HepG2 (cell line): ENCODE measurements at regions not wholly inside any gene's neighbourhood (a gene's known extent, or its start where the extent isn't known, plus 50 kb on each side); places are given as distances from the start of the nearest gene placed in this dataset.

Source experiments
- ATAC-seq: fragments of 200-7000 bp; cut with Tn5 transposase; 3 replicates; pipeline ENCODE4 v1.9.1; 2020; ENCODE audit warnings: mild to moderate bottlenecking, moderate library complexity
- BruUV-seq: library from RNA; stranded (reverse); fragments of 400-500 nt; replicated peaks from 2 replicates; lab custom pipeline; 2021; lab: Mats Ljungman, UMichigan
- CTCF ChIA-PET: fragments of 300-600 bp; formaldehyde crosslinking; extraction: SDS; loops from one replicate; lab custom pipeline; 2021; ENCODE audit warnings: low total read pairs, inconsistent platforms, low intra/inter-chr PET ratio; lab: Yijun Ruan, JAX
- POLR2A ChIA-PET: fragments of 350-600 bp; sonication (Branson Sonifier 250); formaldehyde crosslinking; loops from one replicate; lab custom pipeline; 2020; ENCODE audit warnings: antibody characterized with exemption, inconsistent platforms; lab: Yijun Ruan, JAX
- DNase-seq: peaks from one replicate; pipeline ENCODE4 v3.0.0-alpha.2; 2015; ENCODE audit warnings: low spot score
- FAIRE-seq: peaks from 3 replicates; lab custom pipeline; 2011; peaks lifted over from hg19 to GRCh38; lab: Jason Lieb, UNC
- H2AFZ ChIP-seq: one replicate; pipeline ENCODE4 v1.6.1; 2011; ENCODE audit warnings: low read length, inconsistent platforms
- H3K27ac ChIP-seq: fragments of 300-600 bp; 3 replicates; pipeline ENCODE4 v1.8.0; 2011; ENCODE audit warnings: mixed run types, mild to moderate bottlenecking, mixed read lengths, low read length, inconsistent platforms; ENCODE audit not compliant: insufficient read depth; ENCODE audit errors: extremely low read length
- H3K27me3 ChIP-seq, 2 experiments: fragments of 200-600 bp in 1 of 2; 2 replicates in 1 of 2; 3 replicates in 1 of 2; pipeline versions ENCODE4 v1.6.0 to v1.8.0; 2011; ENCODE audit warnings: low read length in 2 of 2, mild to moderate bottlenecking in 2 of 2, moderate library complexity in 2 of 2, inconsistent platforms in 1 of 2; ENCODE audit not compliant: insufficient read depth in 2 of 2, control insufficient read depth in 1 of 2
- H3K36me3 ChIP-seq, 2 experiments: fragments of 200-600 bp in 1 of 2; replicated peaks in 1 of 2; 2 replicates in 1 of 2; 3 replicates in 1 of 2; pipeline versions ENCODE4 v1.5.1 to v1.8.0; 2011; ENCODE audit warnings: low read length in 2 of 2, inconsistent platforms in 1 of 2; ENCODE audit not compliant: insufficient read depth in 2 of 2, control insufficient read depth in 1 of 2
- H3K4me1 ChIP-seq: 2 replicates; pipeline ENCODE4 v1.5.1; 2012; ENCODE audit warnings: low read length, inconsistent platforms; ENCODE audit not compliant: insufficient read depth
- H3K4me2 ChIP-seq: 2 replicates; pipeline ENCODE4 v1.6.0; 2011; ENCODE audit warnings: low read depth, low read length, inconsistent platforms
- H3K4me3 ChIP-seq, 3 experiments: fragments of 200-600 bp in 1 of 3; sonication (generic), shearing (Covaris generic) in 1 of 3; replicated peaks in 1 of 3; 2 replicates each; pipeline ENCODE4 v1.5.1; 2011 to 2016; ENCODE audit warnings: low read length in 3 of 3, inconsistent platforms in 2 of 3, low read depth in 2 of 3, mild to moderate bottlenecking in 2 of 3, control low read depth in 1 of 3, mixed read lengths in 1 of 3; ENCODE audit not compliant: insufficient read depth in 1 of 3
- H3K79me2 ChIP-seq: one replicate; pipeline ENCODE4 v1.6.1; 2011; ENCODE audit warnings: low read length, inconsistent platforms; ENCODE audit not compliant: insufficient read depth
- H3K9ac ChIP-seq: 2 replicates; pipeline ENCODE4 v1.6.0; 2011; ENCODE audit warnings: mild to moderate bottlenecking, low read depth, low read length, inconsistent platforms; ENCODE audit not compliant: insufficient read depth
- H3K9me3 ChIP-seq: 2 replicates; pipeline ENCODE4 v1.5.1; 2012; ENCODE audit warnings: mild to moderate bottlenecking, low read length
- H4K20me1 ChIP-seq: 2 replicates; pipeline ENCODE4 v1.6.0; 2011; ENCODE audit warnings: inconsistent platforms, mild to moderate bottlenecking, low read length, moderate library complexity; ENCODE audit not compliant: insufficient read depth
- DMAP1 ChIP-seq: IDR thresholded peaks from 2 replicates; pipeline ENCODE4 v1.6.1; 2016
- ISX ChIP-seq: sonication (generic); formaldehyde crosslinking; conservative IDR thresholded peaks from 2 replicates; pipeline ENCODE4 v1.5.0; 2020; ENCODE audit warnings: missing genetic modification reagents
- MTA1 ChIP-seq: sonication (generic); formaldehyde crosslinking; IDR thresholded peaks from 2 replicates; pipeline ENCODE4 v1.4.0; 2020; ENCODE audit warnings: missing genetic modification reagents, mild to moderate bottlenecking, borderline replicate concordance
- NFYB ChIP-seq: sonication (generic); formaldehyde crosslinking; IDR thresholded peaks from 2 replicates; pipeline ENCODE4 v1.4.0; 2020; ENCODE audit warnings: missing genetic modification reagents
- NONO ChIP-seq, 2 experiments: fragments of 450-650 bp in 1 of 2; sonication (generic) in 1 of 2; formaldehyde crosslinking in 1 of 2; IDR thresholded peaks in 1 of 2; conservative IDR thresholded peaks in 1 of 2; 2 replicates each; pipeline versions ENCODE4 v1.6.1 to v1.8.0; 2017 to 2022; ENCODE audit warnings: mild to moderate bottlenecking in 1 of 2, missing genetic modification reagents in 1 of 2, moderate library complexity in 1 of 2
- PAF1 ChIP-seq: IDR thresholded peaks from 2 replicates; pipeline ENCODE4 v1.6.1; 2016; ENCODE audit warnings: missing genetic modification reagents, missing compliant biosample characterization
- POLR2AphosphoS5 ChIP-seq: IDR thresholded peaks from 2 replicates; pipeline ENCODE4 v1.6.1; 2012; ENCODE audit warnings: low read depth, low read length
- XRCC5 ChIP-seq: fragments of 200-400 bp; formaldehyde crosslinking; optimal IDR thresholded peaks from 2 replicates; pipeline ENCODE3; 2017; ENCODE audit warnings: mild to moderate bottlenecking, low read length
- in situ Hi-C: cut with HindIII; loops from 2 replicates; pipeline ENCODE4 v1.10.0; 2017; ENCODE audit warnings: low pct_unique_long_range_greater_than_20kb; ENCODE audit not compliant: extremely low pct_ligation_motif_present
- intact Hi-C: fragments of 100-400 bp; cut with micrococcal nuclease; formaldehyde crosslinking; loops from one replicate; pipeline ENCODE4 v1.10.0; 2022; ENCODE audit not compliant: unreplicated experiment
- TF ChIP-seq, protein P1 (sequence below): IDR thresholded peaks from 2 replicates; pipeline ENCODE4 v1.6.1; 2018; ENCODE audit warnings: missing genetic modification reagents
- TF ChIP-seq, protein P2 (sequence below): sonication (generic); formaldehyde crosslinking; IDR thresholded peaks from 2 replicates; pipeline ENCODE4 v1.5.0; 2020; ENCODE audit warnings: mild to moderate bottlenecking, missing genetic modification reagents
- TF ChIP-seq, protein P3 (sequence below): sonication (generic); formaldehyde crosslinking; IDR thresholded peaks from 2 replicates; pipeline ENCODE4 v1.4.0; 2020; ENCODE audit warnings: missing genetic modification reagents, borderline replicate concordance
- TF ChIP-seq, protein P4 (sequence below): IDR thresholded peaks from 2 replicates; pipeline ENCODE4 v1.6.1; 2012; ENCODE audit warnings: low read depth, low read length, improper control_type of control experiment

DNA sequence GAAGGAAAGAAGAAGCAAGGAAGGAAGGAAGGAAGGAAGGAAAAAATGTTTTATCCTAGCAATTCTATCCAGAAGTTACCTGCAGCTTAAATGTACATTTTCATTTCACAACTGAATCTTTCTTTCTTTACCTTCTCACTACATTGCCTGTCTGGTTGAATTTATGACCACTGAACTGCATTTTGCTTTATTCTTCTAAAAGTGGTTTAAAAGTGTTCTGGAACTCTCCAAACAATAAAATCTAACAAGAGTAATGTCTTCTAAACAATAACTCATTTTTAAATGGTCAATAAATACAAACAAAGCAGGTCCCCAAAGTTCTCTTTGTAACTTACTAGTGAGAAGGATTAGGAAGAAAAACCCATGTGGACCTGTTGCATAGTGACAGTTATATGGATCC, 587.5 kb upstream of the NEGR1 start:
- Histone ChIP-seq H3K4me1 (no peaks in the 10 kb centered on the region), H4K20me1 (no peaks in the 10 kb centered on the region), H3K79me2 (no peaks in the 10 kb centered on the region), H3K9ac (no peak overlapping the region), H3K4me3 (no peak overlapping the region), H3K27me3 (no peaks in the 10 kb centered on the region), H2AFZ (no peak overlapping the region), H3K4me2 (no peak overlapping the region), H3K36me3 (no peaks in the 10 kb centered on the region), H3K27ac (no peak overlapping the region), H3K9me3 (peaks cover 59% of the 10 kb centered on the region)
- in situ Hi-C loops (no loop called here), intact Hi-C loops (no loop called here)
- ATAC-seq (no peak), FAIRE-seq (no peak), DNase-seq (no peak)
- ChIA-PET POLR2A (no interaction called here), CTCF (no interaction called here)
- TF ChIP-seq NFYB (CRISPR knock-in tag) (no peak), MTA1 (CRISPR knock-in tag) (no peak)
- no TSS peak for BruUV-seq

DNA sequence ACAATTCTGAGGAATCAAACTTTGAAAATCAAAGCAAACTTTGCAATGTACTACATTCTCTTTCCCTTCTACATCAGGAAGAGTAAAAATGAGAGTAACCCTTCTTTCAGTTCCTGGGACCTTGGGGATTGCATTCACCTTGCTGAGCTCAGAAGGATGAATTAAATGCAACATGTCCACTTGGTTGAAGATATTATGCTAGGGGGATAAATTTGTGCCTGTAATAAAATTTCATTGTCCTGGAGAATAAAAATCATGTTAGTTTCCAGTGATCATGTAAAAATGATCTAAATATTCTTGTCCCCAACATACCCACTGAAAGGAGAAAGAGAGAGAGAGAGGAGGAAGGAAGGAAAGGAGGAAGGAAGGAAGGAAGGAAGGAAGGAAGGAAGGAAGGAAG, 587.1 kb upstream of the NEGR1 start:
- Histone ChIP-seq H3K36me3 (no peaks in the 10 kb centered on the region), H4K20me1 (no peaks in the 10 kb centered on the region), H3K27me3 (no peaks in the 10 kb centered on the region), H3K9ac (no peak overlapping the region), H3K27ac (no peak overlapping the region), H3K4me2 (no peak overlapping the region), H3K9me3 (peaks cover 59% of the 10 kb centered on the region), H2AFZ (no peak overlapping the region), H3K79me2 (no peaks in the 10 kb centered on the region), H3K4me1 (no peaks in the 10 kb centered on the region), H3K4me3 (no peak overlapping the region)
- in situ Hi-C loops: no loop called here
- FAIRE-seq (no peak), DNase-seq (no peak), ATAC-seq (no peak)
- intact Hi-C loops: no loop called here
- TF ChIP-seq XRCC5 (no peak), ISX (CRISPR knock-in tag) (no peak), DMAP1 (CRISPR knock-in tag) (no peak), POLR2AphosphoS5 (no peak), NONO (IDR thresholded peaks at IDR 0.05) (no peak), NONO (CRISPR knock-in tag; conservative IDR thresholded peaks at IDR 0.05) (no peak), PAF1 (CRISPR knock-in tag) (no peak)
- TF ChIP-seq, protein P1, sequence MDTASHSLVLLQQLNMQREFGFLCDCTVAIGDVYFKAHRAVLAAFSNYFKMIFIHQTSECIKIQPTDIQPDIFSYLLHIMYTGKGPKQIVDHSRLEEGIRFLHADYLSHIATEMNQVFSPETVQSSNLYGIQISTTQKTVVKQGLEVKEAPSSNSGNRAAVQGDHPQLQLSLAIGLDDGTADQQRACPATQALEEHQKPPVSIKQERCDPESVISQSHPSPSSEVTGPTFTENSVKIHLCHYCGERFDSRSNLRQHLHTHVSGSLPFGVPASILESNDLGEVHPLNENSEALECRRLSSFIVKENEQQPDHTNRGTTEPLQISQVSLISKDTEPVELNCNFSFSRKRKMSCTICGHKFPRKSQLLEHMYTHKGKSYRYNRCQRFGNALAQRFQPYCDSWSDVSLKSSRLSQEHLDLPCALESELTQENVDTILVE (CRISPR knock-in tag): no peak
- TF ChIP-seq, protein P2, sequence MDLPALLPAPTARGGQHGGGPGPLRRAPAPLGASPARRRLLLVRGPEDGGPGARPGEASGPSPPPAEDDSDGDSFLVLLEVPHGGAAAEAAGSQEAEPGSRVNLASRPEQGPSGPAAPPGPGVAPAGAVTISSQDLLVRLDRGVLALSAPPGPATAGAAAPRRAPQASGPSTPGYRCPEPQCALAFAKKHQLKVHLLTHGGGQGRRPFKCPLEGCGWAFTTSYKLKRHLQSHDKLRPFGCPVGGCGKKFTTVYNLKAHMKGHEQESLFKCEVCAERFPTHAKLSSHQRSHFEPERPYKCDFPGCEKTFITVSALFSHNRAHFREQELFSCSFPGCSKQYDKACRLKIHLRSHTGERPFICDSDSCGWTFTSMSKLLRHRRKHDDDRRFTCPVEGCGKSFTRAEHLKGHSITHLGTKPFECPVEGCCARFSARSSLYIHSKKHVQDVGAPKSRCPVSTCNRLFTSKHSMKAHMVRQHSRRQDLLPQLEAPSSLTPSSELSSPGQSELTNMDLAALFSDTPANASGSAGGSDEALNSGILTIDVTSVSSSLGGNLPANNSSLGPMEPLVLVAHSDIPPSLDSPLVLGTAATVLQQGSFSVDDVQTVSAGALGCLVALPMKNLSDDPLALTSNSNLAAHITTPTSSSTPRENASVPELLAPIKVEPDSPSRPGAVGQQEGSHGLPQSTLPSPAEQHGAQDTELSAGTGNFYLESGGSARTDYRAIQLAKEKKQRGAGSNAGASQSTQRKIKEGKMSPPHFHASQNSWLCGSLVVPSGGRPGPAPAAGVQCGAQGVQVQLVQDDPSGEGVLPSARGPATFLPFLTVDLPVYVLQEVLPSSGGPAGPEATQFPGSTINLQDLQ: no peak
- TF ChIP-seq, protein P3, sequence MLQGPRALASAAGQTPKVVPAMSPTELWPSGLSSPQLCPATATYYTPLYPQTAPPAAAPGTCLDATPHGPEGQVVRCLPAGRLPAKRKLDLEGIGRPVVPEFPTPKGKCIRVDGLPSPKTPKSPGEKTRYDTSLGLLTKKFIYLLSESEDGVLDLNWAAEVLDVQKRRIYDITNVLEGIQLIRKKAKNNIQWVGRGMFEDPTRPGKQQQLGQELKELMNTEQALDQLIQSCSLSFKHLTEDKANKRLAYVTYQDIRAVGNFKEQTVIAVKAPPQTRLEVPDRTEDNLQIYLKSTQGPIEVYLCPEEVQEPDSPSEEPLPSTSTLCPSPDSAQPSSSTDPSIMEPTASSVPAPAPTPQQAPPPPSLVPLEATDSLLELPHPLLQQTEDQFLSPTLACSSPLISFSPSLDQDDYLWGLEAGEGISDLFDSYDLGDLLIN (CRISPR knock-in tag): no peak
- TF ChIP-seq, protein P4, sequence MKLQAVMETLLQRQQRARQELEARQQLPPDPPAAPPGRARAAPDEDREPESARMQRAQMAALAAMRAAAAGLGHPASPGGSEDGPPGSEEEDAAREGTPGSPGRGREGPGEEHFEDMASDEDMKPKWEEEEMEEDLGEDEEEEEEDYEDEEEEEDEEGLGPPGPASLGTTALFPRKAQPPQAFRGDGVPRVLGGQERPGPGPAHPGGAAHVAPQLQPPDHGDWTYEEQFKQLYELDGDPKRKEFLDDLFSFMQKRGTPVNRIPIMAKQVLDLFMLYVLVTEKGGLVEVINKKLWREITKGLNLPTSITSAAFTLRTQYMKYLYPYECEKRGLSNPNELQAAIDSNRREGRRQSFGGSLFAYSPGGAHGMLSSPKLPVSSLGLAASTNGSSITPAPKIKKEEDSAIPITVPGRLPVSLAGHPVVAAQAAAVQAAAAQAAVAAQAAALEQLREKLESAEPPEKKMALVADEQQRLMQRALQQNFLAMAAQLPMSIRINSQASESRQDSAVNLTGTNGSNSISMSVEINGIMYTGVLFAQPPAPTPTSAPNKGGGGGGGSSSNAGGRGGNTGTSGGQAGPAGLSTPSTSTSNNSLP: no peak
- CTCF ChIA-PET: no interaction called here
- no TSS peak for BruUV-seq
- POLR2A ChIA-PET: no interaction called here
